H9 (cell line): ENCODE measurements at regions not wholly inside any gene's neighbourhood (a gene's known extent, or its start where the extent isn't known, plus 50 kb on each side); places are given as distances from the start of the nearest gene placed in this dataset.

Source experiments
- DNase-seq: peaks from one replicate; pipeline ENCODE4 v3.0.0-alpha.2; 2017
- H2AFZ ChIP-seq: one replicate; pipeline ENCODE4 v1.6.1; 2013; ENCODE audit warnings: mild to moderate bottlenecking, low read length, control low read depth, moderate library complexity
- H2AK5ac ChIP-seq: 2 replicates; pipeline ENCODE4 v1.6.1; 2013; ENCODE audit warnings: low read length, control low read depth, mixed read lengths; ENCODE audit not compliant: insufficient read length
- H2BK120ac ChIP-seq: one replicate; pipeline ENCODE4 v1.6.1; 2013; ENCODE audit warnings: low read depth, mild to moderate bottlenecking, low read length, control low read depth, inconsistent platforms; ENCODE audit not compliant: poor library complexity, severe bottlenecking
- H2BK12ac ChIP-seq: 2 replicates; pipeline ENCODE4 v1.6.1; 2013; ENCODE audit warnings: low read length, control low read depth, mixed read lengths, low read depth; ENCODE audit not compliant: insufficient read length
- H2BK15ac ChIP-seq: 2 replicates; pipeline ENCODE4 v1.6.1; 2013; ENCODE audit warnings: low read depth, low read length, control low read depth
- H2BK20ac ChIP-seq: one replicate; pipeline ENCODE4 v1.6.1; 2013; ENCODE audit warnings: low read depth, mild to moderate bottlenecking, low read length, control low read depth, inconsistent platforms; ENCODE audit not compliant: poor library complexity, severe bottlenecking
- H2BK5ac ChIP-seq: 2 replicates; pipeline ENCODE4 v1.6.1; 2013; ENCODE audit warnings: low read length, control low read depth, mixed read lengths; ENCODE audit not compliant: insufficient read length
- H3K14ac ChIP-seq: 2 replicates; pipeline ENCODE4 v1.6.1; 2013; ENCODE audit warnings: low read length, control low read depth; ENCODE audit not compliant: insufficient read depth
- H3K18ac ChIP-seq: 2 replicates; pipeline ENCODE4 v1.6.1; 2013; ENCODE audit warnings: low read depth, mild to moderate bottlenecking, mixed read lengths, low read length, control low read depth; ENCODE audit not compliant: insufficient read length
- H3K23ac ChIP-seq: 2 replicates; pipeline ENCODE4 v1.6.1; 2013; ENCODE audit warnings: low read length, control low read depth, mixed read lengths, low read depth; ENCODE audit not compliant: insufficient read length
- H3K23me2 ChIP-seq: 2 replicates; pipeline ENCODE4 v1.6.1; 2013; ENCODE audit warnings: low read depth, mild to moderate bottlenecking, mixed read lengths, low read length, control low read depth; ENCODE audit not compliant: insufficient read length, poor library complexity, severe bottlenecking
- H3K27ac ChIP-seq: 2 replicates; pipeline ENCODE4 v1.5.1; 2013; ENCODE audit warnings: low read length, control low read depth, mixed read lengths, low read depth; ENCODE audit not compliant: insufficient read length
- H3K27me3 ChIP-seq: 2 replicates; pipeline ENCODE4 v1.6.1; 2013; ENCODE audit warnings: low read length, control low read depth, inconsistent platforms; ENCODE audit not compliant: insufficient read depth
- H3K4ac ChIP-seq: 2 replicates; pipeline ENCODE4 v1.6.1; 2013; ENCODE audit warnings: low read depth, mild to moderate bottlenecking, control low read depth, inconsistent platforms, low read length, moderate library complexity
- H3K4me1 ChIP-seq: 2 replicates; pipeline ENCODE4 v1.6.1; 2013; ENCODE audit warnings: low read length, control low read depth, inconsistent platforms; ENCODE audit not compliant: insufficient read depth
- H3K4me2 ChIP-seq: 2 replicates; pipeline ENCODE4 v1.6.1; 2013; ENCODE audit warnings: low read length, control low read depth, mixed read lengths; ENCODE audit not compliant: insufficient read length, insufficient read depth
- H3K56ac ChIP-seq: 2 replicates; pipeline ENCODE4 v1.6.1; 2013; ENCODE audit warnings: low read depth, mild to moderate bottlenecking, mixed read lengths, low read length, control low read depth; ENCODE audit not compliant: insufficient read length
- H3K79me1 ChIP-seq: 2 replicates; pipeline ENCODE4 v1.6.1; 2013; ENCODE audit warnings: low read depth, mild to moderate bottlenecking, moderate library complexity, low read length, control low read depth, inconsistent platforms; ENCODE audit not compliant: insufficient read depth, poor library complexity, severe bottlenecking
- H3K79me2 ChIP-seq: 2 replicates; pipeline ENCODE4 v1.6.1; 2013; ENCODE audit warnings: low read length, control low read depth, inconsistent platforms; ENCODE audit not compliant: insufficient read depth
- H3K9ac ChIP-seq: 2 replicates; pipeline ENCODE4 v1.6.1; 2013; ENCODE audit warnings: low read length, control low read depth, mixed read lengths; ENCODE audit not compliant: insufficient read length; ENCODE audit errors: extremely low read depth
- H3K9me3 ChIP-seq: one replicate; pipeline ENCODE4 v1.6.1; 2013; ENCODE audit warnings: low read depth, low read length, inconsistent platforms; ENCODE audit not compliant: control insufficient read depth
- H3T11ph ChIP-seq: one replicate; pipeline ENCODE4 v1.6.1; 2013; ENCODE audit warnings: mild to moderate bottlenecking, low read length, control low read depth, inconsistent platforms
- H4K20me1 ChIP-seq: one replicate; pipeline ENCODE4 v1.6.1; 2013; ENCODE audit not compliant: control insufficient read depth, insufficient read length, insufficient read depth
- H4K5ac ChIP-seq: 2 replicates; pipeline ENCODE4 v1.6.1; 2013; ENCODE audit warnings: low read depth, mild to moderate bottlenecking, mixed read lengths, low read length, control low read depth; ENCODE audit not compliant: insufficient read length
- H4K8ac ChIP-seq: replicated peaks from 2 replicates; pipeline ENCODE4 v1.6.1; 2013; ENCODE audit warnings: low read length, control low read depth, mixed read lengths, low read depth; ENCODE audit not compliant: insufficient read length
- H4K91ac ChIP-seq: 2 replicates; pipeline ENCODE4 v1.6.1; 2013; ENCODE audit warnings: low read depth, mild to moderate bottlenecking, moderate library complexity, mixed read lengths, low read length, control low read depth; ENCODE audit not compliant: insufficient read length
- H3K27ac Mint-ChIP-seq, 3 experiments: 2 replicates in 2 of 3; 3 replicates in 1 of 3; pipeline ENCODE4 v1.8.0; 2020 to 2021; ENCODE audit warnings: mixed read lengths in 3 of 3, mild to moderate bottlenecking in 1 of 3, moderate library complexity in 1 of 3
- H3K27me3 Mint-ChIP-seq: 2 replicates; pipeline ENCODE4 v1.8.0; 2021; ENCODE audit warnings: low read depth, mild to moderate bottlenecking, moderate library complexity, mixed read lengths
- H3K36me3 Mint-ChIP-seq, 3 experiments: 2 replicates in 2 of 3; 3 replicates in 1 of 3; pipeline ENCODE4 v1.8.0; 2020 to 2021; ENCODE audit warnings: low read depth in 3 of 3, mixed read lengths in 3 of 3; ENCODE audit not compliant: insufficient read depth in 1 of 3
- H3K4me1 Mint-ChIP-seq, 2 experiments: 2 replicates each; pipeline ENCODE4 v1.8.0; 2020; ENCODE audit warnings: mixed read lengths in 2 of 2
- H3K4me3 Mint-ChIP-seq, 2 experiments: 2 replicates in 1 of 2; 3 replicates in 1 of 2; pipeline ENCODE4 v1.8.0; 2020 to 2021; ENCODE audit warnings: mild to moderate bottlenecking in 2 of 2, mixed read lengths in 2 of 2, moderate library complexity in 1 of 2
- H3K9me3 Mint-ChIP-seq, 2 experiments: 2 replicates in 1 of 2; 3 replicates in 1 of 2; pipeline ENCODE4 v1.8.0; 2020; ENCODE audit warnings: mild to moderate bottlenecking in 2 of 2, mixed read lengths in 2 of 2, moderate library complexity in 1 of 2
- CTCF ChIP-seq: fragments of 200-600 bp; sonication (generic); conservative IDR thresholded peaks from 3 replicates; pipeline ENCODE4 v1.8.0; 2021; ENCODE audit warnings: antibody characterized with exemption, mild to moderate bottlenecking

GRCh38 chr2:193539188-193539587, 1344.5 kb upstream of the TMEFF2 start:
- Histone ChIP-seq H3K4ac (no peak overlapping the region), H4K91ac (no peak overlapping the region), H2AFZ (no peak overlapping the region), H2BK15ac (no peak overlapping the region), H3T11ph (no peak overlapping the region), H3K23me2 (no peaks in the 10 kb centered on the region), H3K79me1 (no peaks in the 10 kb centered on the region), H3K9me3 (no peaks in the 10 kb centered on the region), H3K14ac (no peak overlapping the region), H3K79me2 (no peaks in the 10 kb centered on the region), H2BK5ac (no peak overlapping the region), H2AK5ac (no peak overlapping the region), H2BK12ac (no peak overlapping the region), H3K4me2 (no peak overlapping the region), H2BK20ac (no peak overlapping the region), H3K27ac (no peak overlapping the region), H3K23ac (no peak overlapping the region), H2BK120ac (no peak overlapping the region), H3K27me3 (no peaks in the 10 kb centered on the region), H3K9ac (no peak overlapping the region), H3K18ac (no peak overlapping the region), H4K5ac (no peak overlapping the region), H3K4me1 (no peaks in the 10 kb centered on the region), H4K20me1 (no peaks in the 10 kb centered on the region), H3K56ac (no peak overlapping the region), H4K8ac (no peak overlapping the region)
- DNase-seq: no peak
- TF ChIP-seq CTCF: no peak
- H3K36me3 Mint-ChIP-seq: peaks cover 5 to 19% (median 7%) of the 10 kb centered on the region in 3 experiments; a peak in 6 of 7 replicates
- no peak overlapping the region for H3K4me3 Mint-ChIP-seq
- peaks cover 3 to 7% of the 10 kb centered on the region in 2 experiments; a peak in 3 of 5 replicates for H3K9me3 Mint-ChIP-seq
- H3K27ac Mint-ChIP-seq: no peak overlapping the region
- peaks cover 5% of the 10 kb centered on the region in 2 experiments; a peak in 2 of 4 replicates for H3K4me1 Mint-ChIP-seq
- no peaks in the 10 kb centered on the region for H3K27me3 Mint-ChIP-seq
